ENCODE measurements at regions not wholly inside any gene's neighbourhood (a gene's known extent, or its start where the extent isn't known, plus 50 kb on each side); places are given as distances from the start of the nearest gene placed in this dataset.

- no peak overlapping the region for H3K4me3 ChIP-seq (ENCODE audit: insufficient read depth, low read length)
- H3K36me3 ChIP-seq (ENCODE audit: insufficient read depth, low read length): no peaks in the 10 kb centered on the region
- DNase-seq (ENCODE audit: insufficient read length, low spot score, missing footprints): no peak
- H3K27me3 ChIP-seq (ENCODE audit: insufficient read depth, low read length): no peaks in the 10 kb centered on the region
- no peaks in the 10 kb centered on the region for H4K20me1 ChIP-seq (ENCODE audit: insufficient read depth, low read length)
- H3K4me2 ChIP-seq (ENCODE audit: insufficient read depth, low read length): no peak overlapping the region
- TF ChIP-seq, protein P1, sequence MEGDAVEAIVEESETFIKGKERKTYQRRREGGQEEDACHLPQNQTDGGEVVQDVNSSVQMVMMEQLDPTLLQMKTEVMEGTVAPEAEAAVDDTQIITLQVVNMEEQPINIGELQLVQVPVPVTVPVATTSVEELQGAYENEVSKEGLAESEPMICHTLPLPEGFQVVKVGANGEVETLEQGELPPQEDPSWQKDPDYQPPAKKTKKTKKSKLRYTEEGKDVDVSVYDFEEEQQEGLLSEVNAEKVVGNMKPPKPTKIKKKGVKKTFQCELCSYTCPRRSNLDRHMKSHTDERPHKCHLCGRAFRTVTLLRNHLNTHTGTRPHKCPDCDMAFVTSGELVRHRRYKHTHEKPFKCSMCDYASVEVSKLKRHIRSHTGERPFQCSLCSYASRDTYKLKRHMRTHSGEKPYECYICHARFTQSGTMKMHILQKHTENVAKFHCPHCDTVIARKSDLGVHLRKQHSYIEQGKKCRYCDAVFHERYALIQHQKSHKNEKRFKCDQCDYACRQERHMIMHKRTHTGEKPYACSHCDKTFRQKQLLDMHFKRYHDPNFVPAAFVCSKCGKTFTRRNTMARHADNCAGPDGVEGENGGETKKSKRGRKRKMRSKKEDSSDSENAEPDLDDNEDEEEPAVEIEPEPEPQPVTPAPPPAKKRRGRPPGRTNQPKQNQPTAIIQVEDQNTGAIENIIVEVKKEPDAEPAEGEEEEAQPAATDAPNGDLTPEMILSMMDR (IDR thresholded peaks at IDR 0.05; ENCODE audit: extremely low read depth, low read depth, low read length): no peak
- H3K27ac ChIP-seq (ENCODE audit: low read depth, low read length): no peak overlapping the region
- no peak overlapping the region for H2AFZ ChIP-seq (ENCODE audit: low read length)
- no peaks in the 10 kb centered on the region for H3K9me3 ChIP-seq (ENCODE audit: low read depth, low read length)
- H3K79me2 ChIP-seq (ENCODE audit: insufficient read depth, low read length): no peaks in the 10 kb centered on the region
- no peaks in the 10 kb centered on the region for H3K4me1 ChIP-seq (ENCODE audit: insufficient read depth, low read length)
These were observed 257.7 kb upstream of the PMFBP1 start for GRCh38 chr16:72429671-72430081.

- no peak for DNase-seq (ENCODE audit: insufficient read length, low spot score, missing footprints)
- TF ChIP-seq, protein P1 (IDR thresholded peaks at IDR 0.05; ENCODE audit: extremely low read depth, low read depth, low read length): no peak
- no peaks in the 10 kb centered on the region for H4K20me1 ChIP-seq (ENCODE audit: insufficient read depth, low read length)
- H3K4me2 ChIP-seq (ENCODE audit: insufficient read depth, low read length): no peak overlapping the region
- H3K27me3 ChIP-seq (ENCODE audit: insufficient read depth, low read length): no peaks in the 10 kb centered on the region
- no peaks in the 10 kb centered on the region for H3K36me3 ChIP-seq (ENCODE audit: insufficient read depth, low read length)
- no peaks in the 10 kb centered on the region for H3K4me1 ChIP-seq (ENCODE audit: insufficient read depth, low read length)
- no peaks in the 10 kb centered on the region for H3K9me3 ChIP-seq (ENCODE audit: low read depth, low read length)
- no peak overlapping the region for H3K4me3 ChIP-seq (ENCODE audit: insufficient read depth, low read length)
- no peak overlapping the region for H2AFZ ChIP-seq (ENCODE audit: low read length)
- no peaks in the 10 kb centered on the region for H3K79me2 ChIP-seq (ENCODE audit: insufficient read depth, low read length)
- no peak overlapping the region for H3K27ac ChIP-seq (ENCODE audit: low read depth, low read length)
These were observed 256.9 kb upstream of the PMFBP1 start for GRCh38 chr16:72428681-72429376.

DNA sequence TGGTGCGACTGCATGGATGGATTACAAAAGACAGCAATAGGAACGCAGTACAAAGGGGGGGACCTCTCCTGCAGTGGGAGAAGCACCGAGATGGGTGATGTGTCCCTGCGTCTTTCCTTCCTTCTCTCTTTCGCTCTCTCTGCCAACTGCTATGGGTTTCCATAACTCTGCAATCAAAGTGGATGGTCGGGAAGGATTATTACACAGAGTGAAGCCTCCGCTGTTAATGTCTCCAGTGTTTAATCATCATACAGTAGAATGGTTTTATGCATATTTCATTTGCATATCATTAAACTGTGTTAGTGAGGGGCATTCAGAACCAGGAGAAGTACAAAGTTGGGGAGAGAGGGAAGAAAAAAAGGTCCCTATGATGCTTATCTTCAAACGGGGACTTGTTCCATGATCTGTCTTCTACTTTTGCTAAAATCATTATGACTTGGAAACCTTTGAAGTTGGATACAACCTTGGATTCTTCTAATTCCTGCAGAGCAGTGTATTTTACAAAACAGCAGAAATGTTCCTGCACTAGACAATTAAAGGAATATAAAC, 255.9 kb upstream of the PMFBP1 start:
- Histone ChIP-seq H3K9me3 (ENCODE audit: low read depth, low read length) (no peaks in the 10 kb centered on the region), H3K4me2 (ENCODE audit: insufficient read depth, low read length) (no peak overlapping the region), H3K27ac (ENCODE audit: low read depth, low read length) (no peak overlapping the region), H3K36me3 (ENCODE audit: insufficient read depth, low read length) (no peaks in the 10 kb centered on the region), H3K4me3 (ENCODE audit: insufficient read depth, low read length) (no peak overlapping the region), H4K20me1 (ENCODE audit: insufficient read depth, low read length) (no peaks in the 10 kb centered on the region), H3K79me2 (ENCODE audit: insufficient read depth, low read length) (no peaks in the 10 kb centered on the region), H3K27me3 (ENCODE audit: insufficient read depth, low read length) (no peaks in the 10 kb centered on the region), H3K4me1 (ENCODE audit: insufficient read depth, low read length) (no peaks in the 10 kb centered on the region), H2AFZ (ENCODE audit: low read length) (no peak overlapping the region)
- no peak for DNase-seq (ENCODE audit: insufficient read length, low spot score, missing footprints)
- TF ChIP-seq, protein P1 (IDR thresholded peaks at IDR 0.05; ENCODE audit: extremely low read depth, low read depth, low read length): no peak

GRCh38 chr16:72427051-72427782, 255.3 kb upstream of the PMFBP1 start:
- Histone ChIP-seq H3K27me3 (ENCODE audit: insufficient read depth, low read length) (no peaks in the 10 kb centered on the region), H3K36me3 (ENCODE audit: insufficient read depth, low read length) (no peaks in the 10 kb centered on the region), H4K20me1 (ENCODE audit: insufficient read depth, low read length) (no peaks in the 10 kb centered on the region), H3K9me3 (ENCODE audit: low read depth, low read length) (no peaks in the 10 kb centered on the region), H3K4me3 (ENCODE audit: insufficient read depth, low read length) (no peak overlapping the region), H3K79me2 (ENCODE audit: insufficient read depth, low read length) (no peaks in the 10 kb centered on the region), H2AFZ (ENCODE audit: low read length) (no peak overlapping the region), H3K27ac (ENCODE audit: low read depth, low read length) (no peak overlapping the region), H3K4me1 (ENCODE audit: insufficient read depth, low read length) (no peaks in the 10 kb centered on the region), H3K4me2 (ENCODE audit: insufficient read depth, low read length) (no peak overlapping the region)
- TF ChIP-seq, protein P1 (IDR thresholded peaks at IDR 0.05; ENCODE audit: extremely low read depth, low read depth, low read length): no peak
- no peak for DNase-seq (ENCODE audit: insufficient read length, low spot score, missing footprints)
